ENCODE measurements at regions not wholly inside any gene's neighbourhood (a gene's known extent, or its start where the extent isn't known, plus 50 kb on each side); places are given as distances from the start of the nearest gene placed in this dataset.
"Not testable (repeated sequence)": the region's sequence is repeated elsewhere in the genome, so short reads cannot be mapped to it uniquely, and the experiment has no call there.

DNA sequence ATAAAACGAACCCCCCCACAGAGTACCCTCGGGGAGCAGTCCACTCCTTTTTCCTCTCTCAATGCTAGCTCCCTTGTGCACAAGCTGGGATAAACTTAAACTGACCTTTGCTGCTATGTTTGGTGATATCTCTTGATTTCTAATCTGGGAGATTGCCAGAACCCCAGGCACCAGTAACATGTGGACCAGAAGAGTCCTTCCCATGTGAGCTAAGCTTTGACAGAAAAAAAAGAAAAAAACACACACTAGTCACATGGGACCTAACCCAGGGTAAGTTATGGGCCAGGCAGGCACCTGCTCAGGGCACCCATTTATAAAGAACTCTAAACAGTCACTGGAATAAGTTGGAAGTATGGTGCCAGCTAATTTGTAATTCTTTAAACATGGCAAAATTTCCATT, 242.6 kb downstream of the EN1 start:
- DNase-seq, result no peak

GRCh38 chr2:118604371-118604770, 243.1 kb downstream of the EN1 start:
- no peak for DNase-seq

- DNase-seq, result no peak
Observed at GRCh38 chr2:118599141-118599540, 248.3 kb downstream of the EN1 start.

GRCh38 chr2:118596620-118597019, 250.8 kb downstream of the EN1 start:
- no peak for DNase-seq

DNA sequence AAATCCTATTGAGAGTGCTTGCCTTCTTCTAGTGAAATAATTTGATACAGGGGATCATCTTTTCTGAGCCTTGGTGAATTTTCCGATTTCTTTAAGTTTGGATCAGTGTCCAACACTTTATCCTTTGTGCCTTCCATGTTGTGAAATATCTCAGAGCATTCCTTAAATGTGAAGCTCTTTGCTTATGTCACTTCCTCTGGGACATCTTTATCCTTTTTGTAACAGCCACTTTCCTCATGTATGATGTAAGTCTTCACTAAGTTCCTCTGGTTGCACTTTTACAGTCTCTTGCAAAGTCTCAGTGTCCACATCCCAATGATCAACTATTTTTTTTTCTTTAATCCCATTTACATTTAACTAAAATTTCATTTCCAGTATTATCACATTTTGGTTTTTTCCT, 254.2 kb downstream of the EN1 start:
- no peak for DNase-seq

- DNase-seq, result no peak
Observed at GRCh38 chr2:118591223-118591622, 256.2 kb downstream of the EN1 start.

DNA sequence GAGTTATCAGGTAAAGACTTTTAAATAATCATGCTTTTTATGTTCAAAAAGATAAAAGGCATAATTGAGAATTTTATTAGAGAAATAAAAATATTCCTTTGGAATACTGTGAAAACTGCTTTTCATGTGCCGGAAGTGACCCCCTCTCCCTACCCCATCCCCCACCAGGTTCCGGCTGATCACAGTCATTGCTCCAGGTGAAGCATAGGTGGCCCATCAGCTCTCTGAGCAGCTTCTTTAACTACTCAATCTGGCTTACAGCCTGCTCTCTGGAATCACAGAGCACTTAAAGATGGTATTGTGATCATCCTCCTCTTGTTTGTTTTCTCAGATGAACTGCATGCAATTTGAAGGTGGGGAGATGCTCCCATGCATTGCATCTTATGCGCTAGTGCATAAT, 257.7 kb downstream of the EN1 start:
- DNase-seq, result no peak

GRCh38 chr2:118588850-118589249, 258.6 kb downstream of the EN1 start:
- DNase-seq, result no peak

- DNase-seq, result no peak
Observed at GRCh38 chr2:118586312-118586711, 261.1 kb downstream of the EN1 start.

DNA sequence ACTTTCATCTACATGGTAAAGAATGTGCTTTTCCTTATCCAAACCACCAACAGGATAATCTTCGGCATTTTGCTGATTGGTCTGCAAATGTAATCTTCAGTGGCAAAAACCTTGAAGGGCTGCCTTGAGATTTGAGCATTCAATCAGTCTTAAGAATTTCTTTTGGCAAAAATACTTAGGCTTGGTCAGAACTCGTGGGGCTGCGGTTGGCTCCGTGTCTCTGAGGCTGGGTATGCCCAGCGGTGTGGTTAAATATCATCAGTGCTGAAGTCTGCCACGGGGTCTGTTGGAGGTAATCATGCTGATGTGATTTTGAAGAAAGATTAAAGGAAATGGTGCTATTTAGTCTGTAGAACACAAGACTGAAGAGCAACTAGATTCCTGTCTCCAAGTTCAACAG, 262.6 kb downstream of the EN1 start:
- DNase-seq, result no peak

DNA sequence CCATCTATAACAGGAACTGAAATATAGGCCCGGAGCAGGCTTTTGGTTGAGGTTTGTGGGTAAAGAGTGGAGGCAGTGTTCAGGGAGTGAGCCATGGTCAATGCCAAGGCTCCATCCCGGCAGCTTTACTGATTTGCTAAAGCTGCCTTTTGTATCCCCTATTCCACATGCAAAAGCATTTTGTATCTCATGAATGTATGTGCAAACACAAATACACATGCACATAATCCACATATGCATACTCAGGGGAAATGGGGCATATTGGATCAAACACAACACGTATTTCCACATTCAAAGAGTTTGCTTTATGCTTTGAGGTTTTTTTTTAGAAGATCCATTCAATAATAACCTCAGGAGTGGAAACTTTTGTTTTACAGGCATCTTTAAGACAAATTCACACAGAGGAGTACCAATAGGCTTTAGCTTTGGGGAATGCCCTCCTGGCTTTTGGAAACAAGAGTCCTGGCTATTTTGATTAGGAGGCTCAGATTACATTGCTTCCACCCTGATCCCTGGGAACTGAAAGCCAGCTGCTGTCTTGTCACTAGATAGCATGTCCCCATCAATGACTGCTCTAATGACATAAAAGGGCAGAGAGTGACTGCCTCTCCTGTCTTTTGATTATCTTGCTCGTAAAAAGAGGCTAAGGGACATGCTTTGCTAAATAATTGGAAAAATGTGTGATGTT, 263.2 kb downstream of the EN1 start:
- DNase-seq, result no peak

GRCh38 chr2:118582058-118582457, 265.4 kb downstream of the EN1 start:
- DNase-seq, result no peak

- no peak for DNase-seq
Observed at GRCh38 chr2:118580651-118581050, 266.8 kb downstream of the EN1 start.

DNA sequence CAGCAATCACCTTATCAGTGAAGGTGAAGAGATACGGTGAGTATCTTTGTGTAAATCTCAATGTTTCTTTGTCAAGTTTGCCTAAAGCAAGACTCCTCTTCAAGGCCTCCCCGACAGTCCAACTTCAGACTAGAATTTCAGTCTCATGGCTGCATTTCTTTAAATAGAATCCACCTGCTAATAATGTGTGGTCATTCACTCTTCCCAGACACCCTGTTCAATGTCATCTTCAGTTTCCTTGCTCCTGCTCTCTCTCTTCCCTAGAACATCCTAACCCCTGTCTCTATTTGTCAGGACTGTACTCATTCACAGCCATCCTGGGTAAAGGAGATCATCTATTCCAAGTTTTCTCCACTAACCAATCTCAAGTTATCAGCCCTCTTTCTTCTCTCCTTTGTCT, 267.3 kb downstream of the EN1 start:
- DNase-seq, result no peak

GRCh38 chr2:118577202-118577601, 270.2 kb downstream of the EN1 start:
- DNase-seq, result no peak

- DNase-seq, result no peak
Observed at GRCh38 chr2:118576109-118576855, 271.2 kb downstream of the EN1 start.

- not testable (repeated sequence) for DNase-seq
Observed at GRCh38 chr2:118572380-118572779, 275.1 kb downstream of the EN1 start.

- no peak for DNase-seq
Observed at GRCh38 chr2:118569876-118570535, 277.4 kb downstream of the EN1 start.

GRCh38 chr2:118568700-118569099, 278.7 kb downstream of the EN1 start:
- DNase-seq, result no peak

- no peak for DNase-seq
Observed at GRCh38 chr2:118565786-118566540, 281.5 kb downstream of the EN1 start.

DNA sequence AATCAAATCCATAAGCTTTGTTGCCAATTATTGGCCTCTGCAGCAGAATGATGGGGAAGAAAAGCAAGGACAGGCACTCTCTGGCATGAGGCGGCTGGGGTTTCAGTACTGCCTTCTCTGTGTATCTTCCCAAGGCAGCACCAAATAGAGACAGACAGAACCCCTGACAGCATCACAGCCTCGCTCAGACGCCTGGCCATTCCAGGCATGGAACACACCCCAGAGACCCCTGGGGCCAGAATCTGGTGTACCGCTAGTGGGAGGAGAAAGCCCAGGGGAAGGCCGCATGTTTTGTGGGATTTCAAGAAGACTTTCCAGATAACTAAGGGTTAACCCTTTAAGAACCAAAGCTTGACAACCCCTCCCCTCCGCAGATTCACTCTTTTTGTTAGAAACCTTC, 282.1 kb downstream of the EN1 start:
- DNase-seq, result no peak

DNA sequence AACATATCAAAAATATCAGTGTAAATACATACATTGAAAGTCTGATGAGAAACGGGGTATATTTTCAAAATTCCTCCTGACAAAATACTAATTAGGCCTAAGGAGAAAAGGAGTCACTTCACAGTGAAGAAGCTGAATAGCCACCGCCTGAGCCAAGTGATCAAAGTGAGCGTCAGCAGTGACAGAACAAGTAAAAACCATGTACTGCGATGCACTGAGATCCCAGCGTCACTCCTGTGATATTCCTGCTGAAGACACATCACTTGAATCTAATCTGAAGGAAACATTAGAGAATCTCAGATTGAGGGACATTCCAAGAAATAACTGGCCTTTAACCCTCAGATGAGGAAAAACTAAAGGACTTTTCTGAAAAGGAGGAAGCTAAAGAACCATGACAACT, 285.3 kb downstream of the EN1 start:
- DNase-seq, result no peak

- DNase-seq, result no peak
Observed at GRCh38 chr2:118558846-118559245, 288.6 kb downstream of the EN1 start.
